Duodenal mucosa (tissue), 2 donors: ENCODE measurements at regions not wholly inside any gene's neighbourhood (a gene's known extent, or its start where the extent isn't known, plus 50 kb on each side); places are given as distances from the start of the nearest gene placed in this dataset.
"Not testable (repeated sequence)": the region's sequence is repeated elsewhere in the genome, so short reads cannot be mapped to it uniquely, and the experiment has no call there.

Experiments
- H3K27ac ChIP-seq: one replicate; pipeline ENCODE4 v1.7.0; 2013; ENCODE audit warnings: low read depth, low read length
- H3K27me3 ChIP-seq, 2 donors: one replicate each; pipeline ENCODE4 v1.7.0; 2013; ENCODE audit warnings: low read length in 2 of 2, control low read depth in 1 of 2; ENCODE audit not compliant: insufficient read depth in 2 of 2, control insufficient read depth in 1 of 2
- H3K36me3 ChIP-seq, 2 donors: one replicate each; pipeline ENCODE4 v1.7.0; 2013; ENCODE audit warnings: low read length in 2 of 2, control low read depth in 1 of 2; ENCODE audit not compliant: insufficient read depth in 2 of 2, control insufficient read depth in 1 of 2
- H3K4me1 ChIP-seq, 2 donors: one replicate each; pipeline ENCODE4 v1.7.0; 2013; ENCODE audit warnings: low read length in 2 of 2, control low read depth in 1 of 2; ENCODE audit not compliant: insufficient read depth in 2 of 2, control insufficient read depth in 1 of 2
- H3K4me3 ChIP-seq, 2 donors: one replicate each; pipeline ENCODE4 v1.7.0; 2013; ENCODE audit warnings: low read length in 2 of 2, low read depth in 1 of 2
- H3K9ac ChIP-seq, 2 donors: one replicate each; pipeline ENCODE4 v1.7.0; 2013; ENCODE audit warnings: low read length in 2 of 2, low read depth in 1 of 2
- H3K9me3 ChIP-seq, 2 donors: one replicate each; pipeline ENCODE4 v1.7.0; 2013; ENCODE audit warnings: low read length in 2 of 2, control low read depth in 1 of 2; ENCODE audit not compliant: control insufficient read depth in 1 of 2

GRCh38 chr5:167096816-167097215 lies 1194.6 kb upstream of the WWC1 start:
- Histone ChIP-seq H3K4me3 (no peak overlapping the region), H3K4me1 (no peaks in the 10 kb centered on the region), H3K9me3 (no peaks in the 10 kb centered on the region), H3K36me3 (no peaks in the 10 kb centered on the region), H3K27ac (no peak overlapping the region), H3K9ac (no peak overlapping the region), H3K27me3 (no peaks in the 10 kb centered on the region)

GRCh38 chr5:167104351-167104750 lies 1187.1 kb upstream of the WWC1 start:
- no peak overlapping the region for H3K4me3 ChIP-seq
- H3K9ac ChIP-seq, result no peak overlapping the region
- H3K27me3 ChIP-seq, result no peaks in the 10 kb centered on the region
- no peak overlapping the region for H3K27ac ChIP-seq
- H3K4me1 ChIP-seq, result no peaks in the 10 kb centered on the region
- no peaks in the 10 kb centered on the region for H3K36me3 ChIP-seq
- no peaks in the 10 kb centered on the region for H3K9me3 ChIP-seq

- Histone ChIP-seq H3K4me3 (no peak overlapping the region), H3K9ac (no peak overlapping the region), H3K36me3 (no peaks in the 10 kb centered on the region), H3K9me3 (no peaks in the 10 kb centered on the region), H3K27ac (no peak overlapping the region), H3K4me1 (no peaks in the 10 kb centered on the region), H3K27me3 (no peaks in the 10 kb centered on the region)
Measured at GRCh38 chr5:167105941-167106340, 1185.5 kb upstream of the WWC1 start.

- Histone ChIP-seq H3K4me1 (no peaks in the 10 kb centered on the region), H3K36me3 (no peaks in the 10 kb centered on the region), H3K9ac (no peak overlapping the region), H3K9me3 (no peaks in the 10 kb centered on the region), H3K27ac (no peak overlapping the region), H3K27me3 (no peaks in the 10 kb centered on the region), H3K4me3 (no peak overlapping the region)
Measured at GRCh38 chr5:167107684-167108083, 1183.8 kb upstream of the WWC1 start.

- not testable (repeated sequence) for H3K27me3 ChIP-seq, H3K36me3 ChIP-seq, H3K9me3 ChIP-seq, H3K4me3 ChIP-seq, H3K4me1 ChIP-seq, H3K27ac ChIP-seq, H3K9ac ChIP-seq
Measured at GRCh38 chr5:167108266-167108665, 1183.2 kb upstream of the WWC1 start.

GRCh38 chr5:167112556-167112955 lies 1178.9 kb upstream of the WWC1 start:
- Histone ChIP-seq H3K4me3 (no peak overlapping the region), H3K4me1 (no peaks in the 10 kb centered on the region), H3K27ac (no peak overlapping the region), H3K36me3 (no peaks in the 10 kb centered on the region), H3K9me3 (no peaks in the 10 kb centered on the region), H3K9ac (no peak overlapping the region), H3K27me3 (no peaks in the 10 kb centered on the region)

GRCh38 chr5:167122267-167122666 lies 1169.2 kb upstream of the WWC1 start:
- no peaks in the 10 kb centered on the region for H3K9me3 ChIP-seq
- no peak overlapping the region for H3K9ac ChIP-seq
- H3K27me3 ChIP-seq, result no peaks in the 10 kb centered on the region
- H3K27ac ChIP-seq, result no peak overlapping the region
- no peaks in the 10 kb centered on the region for H3K36me3 ChIP-seq
- no peak overlapping the region for H3K4me3 ChIP-seq
- no peaks in the 10 kb centered on the region for H3K4me1 ChIP-seq

- no peaks in the 10 kb centered on the region for H3K36me3 ChIP-seq
- no peak overlapping the region for H3K4me3 ChIP-seq
- no peaks in the 10 kb centered on the region for H3K9me3 ChIP-seq
- no peak overlapping the region for H3K27ac ChIP-seq
- no peaks in the 10 kb centered on the region for H3K27me3 ChIP-seq
- H3K4me1 ChIP-seq, result no peaks in the 10 kb centered on the region
- no peak overlapping the region for H3K9ac ChIP-seq
Measured at GRCh38 chr5:167123126-167123525, 1168.3 kb upstream of the WWC1 start.

GRCh38 chr5:167128581-167128980 lies 1162.9 kb upstream of the WWC1 start:
- H3K9me3 ChIP-seq, result no peaks in the 10 kb centered on the region
- H3K4me3 ChIP-seq, result no peak overlapping the region
- no peaks in the 10 kb centered on the region for H3K36me3 ChIP-seq
- no peak overlapping the region for H3K9ac ChIP-seq
- H3K27ac ChIP-seq, result no peak overlapping the region
- no peaks in the 10 kb centered on the region for H3K4me1 ChIP-seq
- H3K27me3 ChIP-seq, result no peaks in the 10 kb centered on the region

GRCh38 chr5:167140548-167141291 lies 1150.7 kb upstream of the WWC1 start:
- Histone ChIP-seq H3K27ac (no peak overlapping the region), H3K4me3 (no peak overlapping the region), H3K4me1 (no peaks in the 10 kb centered on the region), H3K9me3 (no peaks in the 10 kb centered on the region), H3K27me3 (no peaks in the 10 kb centered on the region), H3K9ac (no peak overlapping the region), H3K36me3 (no peaks in the 10 kb centered on the region)

- no peaks in the 10 kb centered on the region for H3K36me3 ChIP-seq
- no peaks in the 10 kb centered on the region for H3K27me3 ChIP-seq
- H3K4me1 ChIP-seq, result no peaks in the 10 kb centered on the region
- no peaks in the 10 kb centered on the region for H3K9me3 ChIP-seq
- H3K4me3 ChIP-seq, result no peak overlapping the region
- no peak overlapping the region for H3K9ac ChIP-seq
- no peak overlapping the region for H3K27ac ChIP-seq
Measured at GRCh38 chr5:167143716-167144115, 1147.7 kb upstream of the WWC1 start.
